Erythroblast (primary cell): ENCODE measurements at regions not wholly inside any gene's neighbourhood (a gene's known extent, or its start where the extent isn't known, plus 50 kb on each side); places are given as distances from the start of the nearest gene placed in this dataset.

Experiments used
- GATA1 ChIP-seq: IDR thresholded peaks from 2 replicates; pipeline ENCODE4 v1.6.1; 2011; ENCODE audit warnings: low read depth, mild to moderate bottlenecking, control low read depth, low read length, moderate library complexity
- POLR2A ChIP-seq: IDR thresholded peaks from 2 replicates; pipeline ENCODE4 v1.6.1; 2011; ENCODE audit warnings: mild to moderate bottlenecking, low read length

- TF ChIP-seq POLR2A (no peak), GATA1 (no peak)
Observed at GRCh38 chr3:72145506-72146380, 360.8 kb upstream of the PROK2 start.
